ENCODE measurements at regions not wholly inside any gene's neighbourhood (a gene's known extent, or its start where the extent isn't known, plus 50 kb on each side); places are given as distances from the start of the nearest gene placed in this dataset.

DNA sequence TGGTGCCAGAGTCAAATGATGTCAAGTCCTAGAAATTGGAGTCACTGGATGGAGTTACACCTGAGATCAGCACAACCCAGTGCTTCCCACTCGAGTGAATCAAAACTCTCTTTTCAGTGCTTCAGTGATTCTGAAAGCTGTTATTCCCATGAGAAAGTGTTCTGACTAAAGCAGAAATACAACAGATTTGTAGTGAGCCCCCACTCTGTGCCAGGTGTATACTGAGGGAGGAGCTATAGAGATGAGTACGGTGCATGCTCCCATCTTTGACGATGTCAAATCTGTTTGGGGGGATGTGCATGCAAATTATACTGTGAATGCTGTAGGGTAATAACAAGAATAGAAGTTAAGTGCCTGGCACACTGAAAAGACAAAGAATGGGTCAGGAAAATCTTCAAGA, 330.2 kb downstream of the HS3ST1 start:
- TF ChIP-seq POLR2AphosphoS5 (IDR thresholded peaks at IDR 0.05): no peak
- TF ChIP-seq, protein P1, sequence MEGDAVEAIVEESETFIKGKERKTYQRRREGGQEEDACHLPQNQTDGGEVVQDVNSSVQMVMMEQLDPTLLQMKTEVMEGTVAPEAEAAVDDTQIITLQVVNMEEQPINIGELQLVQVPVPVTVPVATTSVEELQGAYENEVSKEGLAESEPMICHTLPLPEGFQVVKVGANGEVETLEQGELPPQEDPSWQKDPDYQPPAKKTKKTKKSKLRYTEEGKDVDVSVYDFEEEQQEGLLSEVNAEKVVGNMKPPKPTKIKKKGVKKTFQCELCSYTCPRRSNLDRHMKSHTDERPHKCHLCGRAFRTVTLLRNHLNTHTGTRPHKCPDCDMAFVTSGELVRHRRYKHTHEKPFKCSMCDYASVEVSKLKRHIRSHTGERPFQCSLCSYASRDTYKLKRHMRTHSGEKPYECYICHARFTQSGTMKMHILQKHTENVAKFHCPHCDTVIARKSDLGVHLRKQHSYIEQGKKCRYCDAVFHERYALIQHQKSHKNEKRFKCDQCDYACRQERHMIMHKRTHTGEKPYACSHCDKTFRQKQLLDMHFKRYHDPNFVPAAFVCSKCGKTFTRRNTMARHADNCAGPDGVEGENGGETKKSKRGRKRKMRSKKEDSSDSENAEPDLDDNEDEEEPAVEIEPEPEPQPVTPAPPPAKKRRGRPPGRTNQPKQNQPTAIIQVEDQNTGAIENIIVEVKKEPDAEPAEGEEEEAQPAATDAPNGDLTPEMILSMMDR (IDR thresholded peaks at IDR 0.05): no peak
- TF ChIP-seq EP300 (IDR thresholded peaks at IDR 0.05): no peak
- no peak for TF ChIP-seq POLR2A (IDR thresholded peaks at IDR 0.05)

Data from gastroesophageal sphincter (tissue), 3 donors.